Stimulated activated CD4-positive, alpha-beta T cell treated with anti-CD3 and anti-CD28 coated beads, Interleukin-1b, Interleukin-23, amount 100 ng/mL, for 4 hours (primary cell): ENCODE measurements at regions not wholly inside any gene's neighbourhood (a gene's known extent, or its start where the extent isn't known, plus 50 kb on each side); places are given as distances from the start of the nearest gene placed in this dataset.
A peak's percentile ranks its signal among the peaks of the same experiment; 100 is the strongest.
"Not testable (repeated sequence)": the region's sequence is repeated elsewhere in the genome, so short reads cannot be mapped to it uniquely, and the experiment has no call there.

Experiments used
- DNase-seq, 2 donors: peaks; one replicate each; pipeline ENCODE4 v3.0.0-alpha.2; 2020; ENCODE audit warnings: low read depth in 2 of 2

DNA sequence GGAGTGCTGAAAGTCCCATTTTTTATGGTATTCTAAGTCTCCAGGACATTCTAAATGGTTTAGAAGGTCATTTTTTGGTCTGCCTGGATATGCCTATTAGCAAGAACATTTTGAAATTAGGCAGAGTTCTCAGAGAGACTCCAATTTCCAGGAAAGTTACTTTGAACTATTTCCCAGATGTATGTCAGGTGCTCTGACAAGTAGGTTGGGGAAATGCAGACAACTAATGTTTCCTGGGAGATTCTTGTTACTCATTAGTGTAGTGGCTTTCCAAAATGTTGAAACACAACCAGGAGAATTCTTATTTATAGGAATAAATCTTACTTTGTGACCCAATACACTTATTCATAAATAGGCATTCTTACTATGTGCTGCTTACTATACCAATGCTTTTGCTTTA lies 268.4 kb downstream of the ZNF37A start:
- DNase-seq: not testable (repeated sequence)

DNA sequence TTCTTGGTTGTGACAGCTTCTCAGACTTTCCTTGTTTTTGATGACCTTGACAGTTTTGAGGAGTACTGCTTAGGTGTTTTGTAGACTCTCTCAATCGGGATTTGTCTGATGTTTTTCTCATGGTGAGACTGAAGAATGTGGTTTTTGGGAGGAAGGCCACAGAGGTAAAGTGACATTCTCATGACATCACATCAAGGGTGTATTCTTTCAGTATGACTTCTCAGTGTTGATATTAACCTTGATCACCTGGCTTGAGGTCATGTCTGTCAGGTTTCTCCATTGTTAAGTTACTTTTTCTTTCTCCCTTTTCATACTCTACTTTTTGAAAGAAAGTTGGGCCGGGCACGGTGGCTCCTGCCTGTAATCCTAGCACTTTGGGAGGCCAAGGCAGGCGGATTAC lies 269.9 kb downstream of the ZNF37A start:
- not testable (repeated sequence) for DNase-seq

DNA sequence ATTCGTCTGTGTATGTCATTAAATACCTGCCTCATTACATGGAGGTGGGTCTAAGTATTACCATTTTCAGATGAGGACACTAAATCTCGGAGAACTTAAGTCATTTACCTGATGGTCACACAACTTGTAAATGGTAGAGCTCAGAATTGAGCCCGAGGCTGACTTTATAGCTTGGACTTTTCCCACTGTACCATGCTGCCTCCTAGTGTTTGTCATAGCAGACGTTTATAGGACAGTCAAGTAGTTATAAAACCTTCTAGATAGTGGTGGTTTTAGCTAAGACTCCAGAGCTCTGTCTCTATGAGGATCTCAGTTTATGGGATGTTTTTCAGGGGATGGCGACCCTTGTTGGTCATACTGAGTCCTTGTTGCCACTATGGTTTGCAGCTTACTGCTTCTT lies 271.8 kb downstream of the ZNF37A start:
- peak in 1 of 2 donors; percentile 3 for DNase-seq

DNA sequence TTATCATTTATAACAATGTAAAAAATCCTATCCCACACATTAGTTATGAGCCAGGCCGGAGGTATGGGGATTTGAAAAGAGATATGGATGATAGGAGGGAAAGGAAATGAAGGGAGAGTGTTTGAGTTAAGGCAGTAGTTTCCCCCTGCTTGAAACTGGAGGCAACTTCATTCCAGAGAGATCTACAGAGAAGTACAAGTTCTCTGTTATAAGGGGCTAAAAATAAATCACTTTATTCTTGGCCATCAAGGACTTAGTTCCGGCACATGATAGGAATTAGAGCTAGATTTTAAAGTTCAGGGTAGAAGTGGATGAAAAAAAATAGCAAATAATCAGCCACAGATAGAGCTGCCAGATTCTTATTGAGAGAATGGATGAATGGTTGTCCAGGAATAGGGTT lies 289.7 kb downstream of the ZNF37A start:
- DNase-seq: not testable (repeated sequence)

DNA sequence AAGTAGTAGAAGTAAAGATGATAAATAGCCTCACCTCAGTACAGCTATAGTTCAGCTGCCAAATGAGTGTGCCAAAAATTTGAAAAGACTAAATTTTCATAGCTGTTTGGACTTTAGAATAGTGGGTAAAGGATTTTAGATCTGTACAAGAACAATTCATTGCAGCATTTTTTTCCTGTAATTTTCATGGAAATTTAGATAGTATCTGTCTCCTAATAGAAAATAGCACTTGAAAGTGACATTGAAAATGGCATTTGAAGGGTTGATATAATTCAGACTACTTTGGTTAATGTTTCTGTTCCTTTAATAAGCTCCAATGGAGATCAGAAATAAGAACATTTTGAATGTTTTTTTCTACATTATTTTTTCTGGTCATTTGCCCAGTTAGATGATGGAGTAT lies 292.7 kb downstream of the ZNF37A start:
- not testable (repeated sequence) for DNase-seq

DNA sequence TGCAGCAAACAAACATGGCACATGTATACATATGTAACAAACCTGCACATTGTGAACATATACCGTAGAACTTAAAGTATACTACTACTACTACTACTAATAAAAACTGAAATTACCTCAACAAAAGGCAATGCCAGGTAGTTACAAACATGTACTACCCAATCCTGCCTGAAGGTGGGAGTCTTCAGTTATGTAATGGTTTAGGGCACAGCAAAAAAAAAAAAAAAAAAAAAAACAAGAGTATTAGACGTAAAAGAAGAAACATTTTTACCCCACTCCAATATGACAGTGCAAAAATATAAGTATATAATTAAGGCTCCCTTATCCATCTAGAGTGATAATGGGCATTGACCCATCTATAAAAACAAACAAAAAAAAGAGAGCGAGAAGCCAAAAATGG lies 296.6 kb downstream of the ZNF37A start:
- not testable (repeated sequence) for DNase-seq

DNA sequence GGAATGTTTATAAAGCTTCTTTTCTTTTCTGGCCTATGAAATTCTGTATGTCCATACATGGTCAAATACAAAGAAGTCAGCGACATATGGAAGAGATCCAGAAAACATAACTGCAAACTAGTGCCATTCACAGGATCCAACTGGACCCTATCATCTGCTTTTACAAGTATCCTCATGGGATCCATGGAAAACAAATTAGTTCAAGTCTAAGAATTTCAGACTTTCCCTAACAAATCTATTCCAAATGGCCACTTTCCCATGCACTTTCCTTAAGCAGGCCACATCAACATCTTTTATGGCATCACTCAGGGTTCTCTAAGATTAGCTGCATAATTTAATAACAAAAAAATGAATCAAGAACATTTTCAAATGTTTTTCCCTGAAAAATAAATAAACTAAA lies 301.3 kb downstream of the ZNF37A start:
- DNase-seq: not testable (repeated sequence)

DNA sequence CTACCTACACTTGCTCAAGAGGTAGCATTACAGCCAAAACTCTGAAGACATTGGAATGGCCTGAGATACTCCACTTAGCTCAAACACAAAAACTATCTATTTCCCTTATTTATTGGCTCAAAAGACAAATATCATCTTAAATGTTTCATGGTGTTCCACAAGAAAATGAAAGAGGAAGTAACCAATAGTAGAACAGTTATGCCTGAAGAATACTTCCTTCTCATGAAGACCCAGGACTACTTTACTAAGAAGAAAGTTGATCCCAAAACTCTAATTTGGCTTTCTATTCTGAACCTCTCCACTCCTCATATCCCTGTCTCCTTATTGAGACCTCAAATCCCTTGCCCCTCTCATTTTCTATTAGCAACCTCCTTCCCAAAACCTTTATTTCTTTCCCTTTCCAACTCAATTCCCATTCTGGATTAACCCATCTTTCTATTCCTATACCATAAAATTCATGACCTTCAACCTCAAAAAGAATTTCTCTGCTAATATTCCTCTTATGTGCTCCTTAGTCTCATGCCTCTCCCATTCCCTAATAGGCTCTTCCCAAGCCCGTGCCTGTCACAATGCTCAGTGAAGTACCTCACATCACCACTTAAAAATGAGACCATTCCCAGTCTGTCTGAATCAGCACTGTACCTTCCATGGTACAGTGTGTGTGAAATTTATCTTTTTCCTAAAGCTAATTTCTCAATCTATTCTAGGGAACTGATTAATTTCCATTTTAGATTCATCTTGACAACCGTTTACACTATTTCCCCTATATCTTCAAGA lies 302.2 kb downstream of the ZNF37A start:
- not testable (repeated sequence) for DNase-seq

DNA sequence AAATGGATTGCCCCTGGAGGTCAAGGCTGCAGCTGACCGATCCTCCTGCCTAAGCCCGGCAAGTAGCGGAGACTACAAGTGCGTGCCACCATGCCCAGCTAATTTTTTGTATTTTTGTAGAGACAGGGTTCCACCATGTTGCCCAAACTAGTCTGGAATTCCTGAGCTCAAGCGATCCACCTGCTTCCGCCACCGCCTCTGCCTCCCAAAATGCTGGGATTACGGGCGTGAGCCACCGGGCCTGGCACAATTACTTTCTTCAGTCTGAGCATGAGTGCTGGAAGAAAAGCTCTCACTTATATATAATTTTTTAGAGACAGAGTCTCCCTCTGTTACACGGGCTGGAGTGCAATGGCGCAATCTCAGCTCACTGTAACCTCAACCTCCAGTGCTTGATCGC lies 307.4 kb downstream of the ZNF37A start:
- DNase-seq: not testable (repeated sequence)

DNA sequence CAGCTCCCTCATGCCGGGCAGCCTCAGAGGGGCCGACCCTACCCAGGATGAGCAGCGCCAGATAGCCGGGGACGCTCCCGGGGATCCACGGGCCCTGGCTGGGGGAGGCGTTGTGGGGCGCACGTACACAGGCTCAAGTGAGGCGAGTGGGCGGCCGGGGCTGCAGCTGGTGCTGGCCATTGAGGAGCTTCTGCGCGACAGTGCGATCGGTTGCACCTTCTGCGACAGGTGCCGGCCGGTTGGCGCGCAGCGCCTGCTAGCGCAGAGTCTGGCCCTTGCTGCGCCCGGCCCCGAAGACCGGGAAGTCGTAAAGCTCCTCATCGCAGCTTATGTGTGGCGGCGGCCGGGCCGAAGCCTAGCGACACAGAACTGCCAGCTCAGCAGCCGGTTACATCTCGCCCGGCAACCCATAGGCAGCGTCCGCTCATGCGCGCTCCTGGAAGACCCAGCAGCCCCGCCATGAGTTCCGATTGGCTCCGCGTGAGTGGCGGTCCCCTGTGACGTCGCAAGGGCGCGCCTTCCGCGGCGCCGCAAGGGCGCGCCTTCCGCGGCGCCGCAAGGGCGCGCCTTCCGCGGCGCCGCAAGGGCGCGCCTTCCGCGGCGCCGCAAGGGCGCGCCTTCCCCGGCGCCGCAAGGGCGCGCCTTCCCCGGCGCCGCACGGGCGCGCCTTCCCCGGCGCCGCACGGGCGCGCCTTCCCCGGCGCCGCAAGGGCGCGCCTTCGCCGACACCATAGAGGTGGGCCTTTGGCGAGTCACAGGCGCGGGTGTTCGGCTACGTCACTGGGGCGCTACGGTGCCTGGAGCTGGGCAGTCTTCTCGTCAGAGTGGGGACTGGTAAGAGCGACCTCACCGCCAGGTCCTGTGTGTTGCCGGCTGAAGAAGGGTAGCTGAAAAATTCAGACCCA lies 308.6 kb downstream of the ZNF37A start:
- peak; percentile 83 for DNase-seq

DNA sequence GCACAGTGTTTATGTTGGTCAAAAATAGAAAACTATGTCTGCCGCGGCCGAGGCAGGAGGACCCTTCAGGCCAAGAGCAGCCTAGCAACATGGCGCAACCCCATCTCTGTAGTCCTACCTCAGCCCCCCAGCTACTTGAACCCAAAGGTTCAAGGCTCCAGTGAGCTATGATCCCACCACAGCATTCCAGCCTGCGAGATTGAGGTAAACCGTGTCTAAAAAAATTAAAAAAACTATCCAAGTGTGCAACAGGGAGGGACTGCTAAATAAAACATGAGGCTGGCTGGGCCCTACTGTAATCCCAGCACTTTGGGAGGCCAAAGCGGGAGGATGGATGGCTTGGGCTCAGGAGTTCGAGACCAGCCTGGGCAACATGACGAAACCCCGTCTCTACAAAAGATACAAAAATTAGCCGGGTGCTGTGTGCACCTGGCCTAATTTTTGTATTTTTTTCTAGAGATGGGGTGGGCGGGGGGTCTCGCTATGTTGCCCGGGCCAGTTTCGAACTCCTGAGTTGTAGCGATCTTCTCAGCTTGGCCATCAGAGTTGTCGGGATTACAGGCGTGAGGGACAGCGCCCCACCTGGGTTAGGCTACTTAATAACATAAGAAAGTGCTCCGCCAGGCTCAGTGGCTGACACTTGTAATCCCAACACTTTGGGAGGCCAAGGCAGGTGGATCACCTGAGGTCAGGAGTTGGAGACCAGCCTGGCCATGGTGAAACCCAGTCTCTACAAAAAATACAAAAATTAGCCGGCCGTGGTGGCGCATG lies 309.4 kb downstream of the ZNF37A start:
- not testable (repeated sequence) for DNase-seq

DNA sequence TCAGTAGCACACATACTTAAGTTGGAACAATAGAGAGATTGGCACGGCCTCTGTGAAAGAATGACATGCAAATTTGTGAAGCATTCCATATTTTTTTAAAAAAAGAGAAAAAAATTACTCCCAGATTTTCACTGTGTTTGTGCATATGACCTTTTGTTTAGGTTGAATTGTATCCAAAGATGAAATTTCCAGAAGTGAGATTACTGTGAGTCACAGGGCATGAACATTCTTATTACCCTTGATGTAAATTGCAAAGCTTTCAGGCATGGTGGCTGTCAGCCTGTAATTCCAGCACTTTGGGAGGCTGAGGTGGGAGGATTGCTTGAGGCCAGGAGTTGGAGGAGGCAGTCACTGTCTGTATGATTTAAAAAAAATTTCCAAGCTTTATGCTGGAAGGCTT lies 329.5 kb downstream of the ZNF37A start:
- DNase-seq: not testable (repeated sequence)

DNA sequence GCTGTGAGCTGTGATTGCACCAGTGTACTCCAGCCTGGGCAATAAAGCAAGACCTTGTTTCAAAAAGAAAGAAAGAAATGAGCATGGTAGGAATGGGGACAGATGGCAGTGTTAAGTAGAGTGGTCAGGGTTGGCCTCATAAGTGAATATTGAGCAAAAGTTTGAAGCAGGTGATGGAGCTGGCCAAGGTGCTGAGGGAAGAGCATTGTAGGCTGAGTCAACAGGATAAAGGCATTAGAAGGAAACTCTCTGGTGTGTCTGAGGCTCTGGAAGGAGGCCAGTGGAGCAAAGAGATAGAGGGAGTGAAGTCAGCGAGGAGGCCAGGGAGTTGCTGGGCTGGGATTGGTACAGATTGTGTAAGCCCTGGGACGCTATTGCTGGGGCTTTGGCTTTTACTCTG lies 336.1 kb downstream of the ZNF37A start:
- DNase-seq: not testable (repeated sequence)

DNA sequence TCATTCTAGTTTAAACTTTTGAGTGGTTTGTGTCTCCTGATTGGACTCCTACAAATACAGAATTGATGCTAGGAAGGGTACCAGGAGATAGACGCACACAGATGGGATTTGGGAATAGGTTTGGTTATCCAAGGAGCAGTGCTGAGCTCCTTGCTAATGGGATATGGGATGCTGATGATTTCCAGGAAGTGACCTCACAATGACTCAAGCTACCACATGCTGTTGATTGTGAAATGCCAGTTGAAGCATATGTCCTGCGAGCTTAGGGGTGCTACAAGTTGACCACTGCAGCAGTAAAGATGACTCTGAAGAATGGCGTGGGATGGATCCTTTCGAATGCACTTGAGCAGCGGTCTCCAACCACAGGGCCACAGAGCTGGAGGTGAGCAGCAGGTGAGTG lies 343.2 kb downstream of the ZNF37A start:
- DNase-seq: not testable (repeated sequence)

DNA sequence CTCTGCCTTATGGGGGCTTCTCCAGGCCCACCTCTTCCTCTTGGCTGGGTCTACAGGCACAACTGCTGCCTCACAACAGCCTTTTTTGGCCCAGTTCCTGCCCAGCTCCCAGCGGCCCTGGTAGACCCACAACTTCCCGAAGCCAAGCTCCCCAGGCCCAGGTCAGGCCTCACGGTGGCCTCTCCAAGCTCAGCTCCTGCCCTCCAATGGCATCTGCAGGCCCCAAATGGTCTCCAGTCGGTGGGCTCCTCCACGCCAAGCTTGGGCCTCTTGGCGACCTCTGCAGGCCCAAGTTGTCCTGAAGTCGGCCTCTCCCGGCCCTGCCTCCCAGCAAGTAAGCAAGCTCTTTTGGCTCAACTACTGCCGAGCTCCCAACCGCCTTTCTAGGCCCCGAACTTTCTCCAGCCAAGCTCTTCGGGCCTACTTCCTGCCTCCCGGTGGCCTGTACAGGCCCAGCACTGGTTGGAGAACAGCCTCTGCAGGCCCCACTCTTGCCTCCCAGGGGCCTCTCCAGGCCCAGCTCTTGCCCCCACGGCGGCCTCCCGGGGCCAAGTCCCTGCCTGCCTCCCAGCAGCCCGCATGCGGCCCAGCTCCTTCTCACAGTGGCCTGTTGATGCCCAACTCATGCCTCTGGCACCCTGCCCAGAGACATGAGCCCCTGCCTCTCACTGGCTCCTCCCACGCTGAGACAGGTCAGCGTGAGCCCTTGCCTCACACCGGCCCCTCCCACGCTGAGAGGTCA lies 354.6 kb downstream of the ZNF37A start:
- DNase-seq: not testable (repeated sequence)

DNA sequence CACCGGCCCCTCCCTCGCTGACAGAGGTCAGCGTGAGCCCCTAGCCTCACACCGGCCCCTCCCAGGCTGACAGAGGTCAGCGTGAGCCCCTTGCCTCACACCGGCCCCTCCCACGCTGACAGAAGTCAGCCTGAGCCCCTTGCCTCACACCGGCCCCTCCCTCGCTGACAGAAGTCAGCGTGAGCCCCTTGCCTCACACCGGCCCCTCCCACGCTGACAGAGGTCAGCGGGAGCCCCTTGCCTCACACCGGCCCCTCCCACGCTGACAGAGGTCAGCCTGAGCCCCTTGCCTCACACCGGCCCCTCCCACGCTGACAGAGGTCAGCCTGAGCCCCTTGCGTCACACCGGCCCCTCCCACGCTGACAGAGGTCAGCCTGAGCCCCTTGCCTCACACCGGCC lies 355.5 kb downstream of the ZNF37A start:
- not testable (repeated sequence) for DNase-seq

DNA sequence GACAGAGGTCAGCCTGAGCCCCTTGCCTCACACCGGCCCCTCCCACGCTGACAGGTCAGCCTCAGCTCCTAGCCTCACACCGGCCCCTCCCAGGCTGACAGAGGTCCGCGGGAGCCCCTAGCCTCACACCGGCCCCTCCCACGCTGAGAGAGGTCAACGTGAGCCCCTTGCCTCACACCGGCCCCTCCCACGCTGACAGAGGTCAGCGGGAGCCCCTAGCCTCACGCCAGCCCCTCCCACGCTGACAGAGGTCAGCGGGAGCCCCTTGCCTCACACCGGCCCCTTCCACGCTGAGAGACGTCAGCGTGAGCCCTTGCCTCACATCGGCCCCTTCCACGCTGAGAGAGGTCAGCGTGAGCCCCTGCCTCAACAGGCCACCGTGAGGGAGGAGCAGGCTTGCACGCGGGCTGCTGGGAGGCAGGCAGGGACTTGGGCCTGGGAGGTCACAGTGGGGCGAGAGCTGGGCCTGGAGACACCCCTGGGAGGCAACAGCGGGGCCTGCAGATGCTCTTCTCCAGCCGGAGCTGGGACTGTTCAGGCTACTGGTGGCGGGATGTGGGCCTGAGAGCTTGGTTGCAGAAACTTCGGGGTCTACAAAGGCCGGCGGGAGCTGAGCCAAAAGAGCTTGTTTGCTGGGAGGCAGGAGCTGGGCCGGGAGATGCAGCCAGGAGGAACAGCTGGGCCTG lies 356.4 kb downstream of the ZNF37A start:
- DNase-seq: not testable (repeated sequence)

DNA sequence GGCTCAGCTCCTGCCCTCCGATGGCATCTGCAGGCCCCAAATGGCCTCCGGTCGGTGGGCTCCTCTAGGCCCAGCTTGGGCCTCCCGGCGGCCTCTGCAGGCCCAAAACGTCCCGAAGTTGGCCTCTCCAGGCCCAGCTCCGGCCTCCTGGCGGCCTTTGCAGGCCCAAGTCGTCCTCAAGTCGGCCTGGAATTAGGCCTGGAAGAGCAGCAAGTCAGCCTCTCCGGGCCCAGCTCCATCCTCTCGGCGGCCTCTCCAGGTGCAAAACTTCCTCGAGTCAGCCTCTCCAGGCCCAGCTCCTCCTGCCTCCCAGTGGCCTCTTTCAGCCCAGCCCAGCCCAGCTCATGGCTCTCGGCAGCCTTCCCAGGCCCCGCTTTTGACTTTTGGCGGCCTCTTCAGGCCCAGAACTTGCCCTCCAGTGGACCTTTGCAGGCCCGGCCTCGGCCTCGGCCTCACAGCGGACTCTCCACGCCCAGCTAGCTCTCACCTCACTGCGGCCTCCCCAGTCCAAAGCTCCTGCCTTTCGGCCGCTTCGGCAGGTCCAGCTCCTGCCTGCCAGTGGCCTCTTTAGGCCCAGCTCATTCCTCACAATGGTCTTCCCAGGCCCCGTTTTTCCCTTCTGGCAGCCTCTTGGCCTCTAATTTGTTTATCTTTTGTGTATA lies 357.3 kb downstream of the ZNF37A start:
- DNase-seq: not testable (repeated sequence)
